ENCODE measurements at regions not wholly inside any gene's neighbourhood (a gene's known extent, or its start where the extent isn't known, plus 50 kb on each side); places are given as distances from the start of the nearest gene placed in this dataset.

GRCh38 chr17:12296209-12296625 lies 275.5 kb downstream of the MAP2K4 start:
- DNase-seq: no peak

- no peak for DNase-seq
Observed at GRCh38 chr17:12301551-12301950, 280.9 kb downstream of the MAP2K4 start.

- DNase-seq: no peak
Observed at GRCh38 chr17:12302711-12303110, 282.0 kb downstream of the MAP2K4 start.

GRCh38 chr17:12310811-12311210 lies 290.1 kb downstream of the MAP2K4 start:
- DNase-seq: no peak

- DNase-seq: no peak
Observed at GRCh38 chr17:12312692-12313091, 292.0 kb downstream of the MAP2K4 start.

GRCh38 chr17:12313786-12314185 lies 293.1 kb downstream of the MAP2K4 start:
- no peak for DNase-seq

GRCh38 chr17:12316021-12316420 lies 295.3 kb downstream of the MAP2K4 start:
- DNase-seq: no peak

GRCh38 chr17:12318571-12319266 lies 298.0 kb downstream of the MAP2K4 start:
- no peak for DNase-seq

GRCh38 chr17:12320286-12320685 lies 299.6 kb downstream of the MAP2K4 start:
- DNase-seq: no peak

GRCh38 chr17:12328204-12328603 lies 307.5 kb downstream of the MAP2K4 start:
- DNase-seq: no peak

- DNase-seq: no peak
Observed at GRCh38 chr17:12330456-12330855, 309.8 kb downstream of the MAP2K4 start.

GRCh38 chr17:12341328-12341727 lies 320.7 kb downstream of the MAP2K4 start:
- DNase-seq: no peak

- DNase-seq: no peak
Observed at GRCh38 chr17:12342161-12342560, 321.5 kb downstream of the MAP2K4 start.

GRCh38 chr17:12342609-12343435 lies 322.1 kb downstream of the MAP2K4 start:
- no peak for DNase-seq

GRCh38 chr17:12348476-12348875 lies 317.2 kb upstream of the MYOCD start:
- DNase-seq: no peak

GRCh38 chr17:12349297-12349696 lies 316.4 kb upstream of the MYOCD start:
- no peak for DNase-seq

- DNase-seq: no peak
Observed at GRCh38 chr17:12352127-12352526, 313.6 kb upstream of the MYOCD start.

GRCh38 chr17:12357600-12357999 lies 308.1 kb upstream of the MYOCD start:
- no peak for DNase-seq

GRCh38 chr17:12358477-12358876 lies 307.2 kb upstream of the MYOCD start:
- no peak for DNase-seq

- no peak for DNase-seq
Observed at GRCh38 chr17:12362853-12363455, 302.7 kb upstream of the MYOCD start.

- DNase-seq: no peak
Observed at GRCh38 chr17:12365805-12366204, 299.9 kb upstream of the MYOCD start.

- no peak for DNase-seq
Observed at GRCh38 chr17:12369065-12369464, 296.6 kb upstream of the MYOCD start.

- DNase-seq: no peak
Observed at GRCh38 chr17:12376276-12376675, 289.4 kb upstream of the MYOCD start.

GRCh38 chr17:12386225-12386624 lies 279.5 kb upstream of the MYOCD start:
- no peak for DNase-seq
